Parathyroid adenoma (tissue), 2 donors: ENCODE measurements at regions not wholly inside any gene's neighbourhood (a gene's known extent, or its start where the extent isn't known, plus 50 kb on each side); places are given as distances from the start of the nearest gene placed in this dataset.

Experiments
- H2AFZ ChIP-seq: fragments of 300-600 bp; sonication (generic); one replicate; pipeline ENCODE4 v1.7.0; 2017; ENCODE audit warnings: antibody characterized with exemption, mild to moderate bottlenecking
- H3K27ac ChIP-seq: fragments of 300-600 bp; sonication (generic); one replicate; pipeline ENCODE4 v1.7.0; 2017
- H3K27me3 ChIP-seq: fragments of 300-600 bp; sonication (generic); one replicate; pipeline ENCODE4 v1.7.0; 2017; ENCODE audit warnings: low read length; ENCODE audit not compliant: control insufficient read depth, insufficient read depth
- H3K36me3 ChIP-seq: fragments of 300-600 bp; sonication (generic); one replicate; pipeline ENCODE4 v1.7.0; 2017; ENCODE audit warnings: low read length; ENCODE audit not compliant: control insufficient read depth, insufficient read depth
- H3K4me1 ChIP-seq: fragments of 300-600 bp; sonication (generic); one replicate; pipeline ENCODE4 v1.7.0; 2017; ENCODE audit warnings: control low read depth
- H3K4me2 ChIP-seq: fragments of 300-600 bp; sonication (generic); one replicate; pipeline ENCODE4 v1.7.0; 2017; ENCODE audit warnings: low read length
- H3K4me3 ChIP-seq: fragments of 300-600 bp; sonication (generic); one replicate; pipeline ENCODE4 v1.7.0; 2017; ENCODE audit warnings: low read depth, low read length
- H3K79me2 ChIP-seq: fragments of 300-600 bp; sonication (generic); one replicate; pipeline ENCODE4 v1.7.0; 2017; ENCODE audit warnings: control low read depth
- H3K9ac ChIP-seq: fragments of 300-600 bp; sonication (generic); one replicate; pipeline ENCODE4 v1.7.0; 2017; ENCODE audit warnings: mild to moderate bottlenecking
- H3K9me3 ChIP-seq: fragments of 300-600 bp; sonication (generic); one replicate; pipeline ENCODE4 v1.7.0; 2017; ENCODE audit warnings: low read length; ENCODE audit not compliant: control insufficient read depth
- TF ChIP-seq, protein P1 (sequence below): fragments of 300-600 bp; sonication (generic); IDR thresholded peaks from one replicate; pipeline ENCODE4 v1.7.0; 2017; ENCODE audit warnings: antibody characterized with exemption, mild to moderate bottlenecking
- donor health status: primary hyperparathyroidism.

DNA sequence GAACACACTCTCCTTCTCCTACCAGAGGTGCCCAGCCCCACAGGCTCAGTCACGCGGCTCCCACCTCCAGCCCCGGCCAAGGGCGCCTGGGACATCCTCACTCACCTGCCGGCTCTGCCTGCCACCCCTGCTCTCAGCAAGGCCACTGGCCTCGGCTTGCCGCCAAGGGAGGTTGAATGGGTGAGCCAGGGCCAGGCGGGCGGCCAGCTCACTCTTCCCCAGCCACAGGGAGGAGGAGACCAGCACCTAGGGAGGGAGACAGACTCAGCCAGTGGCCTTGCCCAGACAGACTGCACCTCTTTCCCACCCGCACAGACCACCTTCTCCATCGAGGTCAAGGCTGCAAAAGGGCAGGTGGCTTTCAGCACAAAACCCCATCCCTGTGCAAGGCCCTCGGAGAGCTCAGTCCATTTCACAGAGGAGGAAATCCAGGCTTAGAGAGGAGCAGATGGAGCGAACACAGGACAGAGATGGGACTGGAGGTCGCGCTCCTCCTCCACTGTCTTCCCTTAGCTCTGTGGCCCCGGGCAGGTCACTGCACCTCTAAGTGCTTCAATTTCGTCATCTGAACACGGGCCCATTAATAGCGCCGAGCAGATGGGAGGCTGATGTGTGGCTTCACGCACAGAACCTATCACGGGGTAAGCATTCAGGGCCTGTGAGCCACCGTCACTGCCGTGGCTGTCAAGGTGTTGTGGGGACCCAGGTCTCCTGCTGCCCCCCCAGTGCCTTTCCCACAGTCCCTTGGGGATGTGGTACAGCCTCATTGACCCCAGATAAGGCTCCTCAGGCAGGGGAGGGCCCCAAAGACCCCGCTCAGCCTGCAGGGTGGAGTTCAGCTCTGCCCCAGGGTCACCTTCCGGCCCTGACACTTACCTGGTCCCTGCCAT is 56.1 kb downstream of the RMI2 start:
- TF ChIP-seq, protein P1, sequence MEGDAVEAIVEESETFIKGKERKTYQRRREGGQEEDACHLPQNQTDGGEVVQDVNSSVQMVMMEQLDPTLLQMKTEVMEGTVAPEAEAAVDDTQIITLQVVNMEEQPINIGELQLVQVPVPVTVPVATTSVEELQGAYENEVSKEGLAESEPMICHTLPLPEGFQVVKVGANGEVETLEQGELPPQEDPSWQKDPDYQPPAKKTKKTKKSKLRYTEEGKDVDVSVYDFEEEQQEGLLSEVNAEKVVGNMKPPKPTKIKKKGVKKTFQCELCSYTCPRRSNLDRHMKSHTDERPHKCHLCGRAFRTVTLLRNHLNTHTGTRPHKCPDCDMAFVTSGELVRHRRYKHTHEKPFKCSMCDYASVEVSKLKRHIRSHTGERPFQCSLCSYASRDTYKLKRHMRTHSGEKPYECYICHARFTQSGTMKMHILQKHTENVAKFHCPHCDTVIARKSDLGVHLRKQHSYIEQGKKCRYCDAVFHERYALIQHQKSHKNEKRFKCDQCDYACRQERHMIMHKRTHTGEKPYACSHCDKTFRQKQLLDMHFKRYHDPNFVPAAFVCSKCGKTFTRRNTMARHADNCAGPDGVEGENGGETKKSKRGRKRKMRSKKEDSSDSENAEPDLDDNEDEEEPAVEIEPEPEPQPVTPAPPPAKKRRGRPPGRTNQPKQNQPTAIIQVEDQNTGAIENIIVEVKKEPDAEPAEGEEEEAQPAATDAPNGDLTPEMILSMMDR = no peak
- Histone ChIP-seq H3K4me1 (no peaks in the 10 kb centered on the region), H3K4me3 (no peak overlapping the region), H3K27ac (no peak overlapping the region), H3K36me3 (no peaks in the 10 kb centered on the region), H3K79me2 (no peaks in the 10 kb centered on the region), H3K4me2 (no peak overlapping the region), H3K9ac (no peak overlapping the region), H2AFZ (no peak overlapping the region), H3K9me3 (no peaks in the 10 kb centered on the region), H3K27me3 (no peaks in the 10 kb centered on the region)

- no peak overlapping the region for H3K9ac ChIP-seq
- no peaks in the 10 kb centered on the region for H3K4me1 ChIP-seq
- H3K4me3 ChIP-seq = no peak overlapping the region
- no peaks in the 10 kb centered on the region for H3K79me2 ChIP-seq
- no peak overlapping the region for H2AFZ ChIP-seq
- TF ChIP-seq, protein P1 = no peak
- H3K27ac ChIP-seq = no peak overlapping the region
- H3K27me3 ChIP-seq = no peaks in the 10 kb centered on the region
- no peaks in the 10 kb centered on the region for H3K36me3 ChIP-seq
- H3K4me2 ChIP-seq = no peak overlapping the region
- H3K9me3 ChIP-seq = no peaks in the 10 kb centered on the region
Observed at GRCh38 chr16:11402051-11402744, 56.9 kb downstream of the RMI2 start.

GRCh38 chr16:11402745-11403533 is 57.7 kb downstream of the RMI2 start:
- no peak overlapping the region for H2AFZ ChIP-seq
- H3K4me3 ChIP-seq = no peak overlapping the region
- TF ChIP-seq, protein P1 = no peak
- no peaks in the 10 kb centered on the region for H3K27me3 ChIP-seq
- H3K9me3 ChIP-seq = no peaks in the 10 kb centered on the region
- no peaks in the 10 kb centered on the region for H3K79me2 ChIP-seq
- H3K36me3 ChIP-seq = no peaks in the 10 kb centered on the region
- H3K27ac ChIP-seq = no peak overlapping the region
- no peak overlapping the region for H3K9ac ChIP-seq
- H3K4me1 ChIP-seq = no peaks in the 10 kb centered on the region
- no peak overlapping the region for H3K4me2 ChIP-seq

DNA sequence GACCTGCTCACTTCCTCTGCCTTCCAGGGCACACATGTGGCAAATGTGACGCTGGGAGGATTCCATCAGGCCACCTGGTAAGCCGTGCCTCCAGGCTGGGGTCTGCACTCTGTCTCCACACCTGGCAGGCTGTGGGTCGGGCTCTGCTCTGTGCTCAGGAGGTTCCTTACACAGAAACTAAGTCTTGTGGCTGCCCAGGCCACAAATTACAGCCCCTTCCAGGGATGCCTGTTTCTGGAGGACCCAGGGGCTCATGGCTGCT is 58.2 kb downstream of the RMI2 start:
- no peak overlapping the region for H3K9ac ChIP-seq
- H3K4me3 ChIP-seq = no peak overlapping the region
- no peak overlapping the region for H3K27ac ChIP-seq
- H2AFZ ChIP-seq = no peak overlapping the region
- H3K4me1 ChIP-seq = no peaks in the 10 kb centered on the region
- no peaks in the 10 kb centered on the region for H3K9me3 ChIP-seq
- no peaks in the 10 kb centered on the region for H3K79me2 ChIP-seq
- no peaks in the 10 kb centered on the region for H3K27me3 ChIP-seq
- H3K36me3 ChIP-seq = no peaks in the 10 kb centered on the region
- H3K4me2 ChIP-seq = no peak overlapping the region
- TF ChIP-seq, protein P1 = no peak
